ENCODE measurements at regions not wholly inside any gene's neighbourhood (a gene's known extent, or its start where the extent isn't known, plus 50 kb on each side); places are given as distances from the start of the nearest gene placed in this dataset.

DNA sequence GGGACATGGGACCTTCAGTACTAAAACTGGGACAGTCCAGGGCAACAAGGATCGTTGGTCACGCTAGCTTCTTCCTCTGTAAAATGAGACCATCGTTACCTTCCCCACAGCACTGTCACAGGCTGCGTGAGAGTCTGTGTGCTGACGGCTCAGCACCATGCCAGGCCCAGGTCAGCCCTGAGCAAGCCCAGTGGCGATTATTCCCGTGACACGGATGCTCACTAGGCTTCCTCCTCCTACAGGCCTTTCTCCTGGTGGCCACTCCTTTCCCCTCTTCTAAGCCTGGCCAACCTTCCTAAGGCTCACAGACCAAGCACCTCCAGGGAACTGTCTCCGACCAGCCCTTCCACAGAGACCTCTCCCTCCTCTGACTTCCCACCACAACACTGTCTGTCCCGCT is 69.3 kb upstream of the RUNX3 start:
- DNase-seq, result no peak

DNA sequence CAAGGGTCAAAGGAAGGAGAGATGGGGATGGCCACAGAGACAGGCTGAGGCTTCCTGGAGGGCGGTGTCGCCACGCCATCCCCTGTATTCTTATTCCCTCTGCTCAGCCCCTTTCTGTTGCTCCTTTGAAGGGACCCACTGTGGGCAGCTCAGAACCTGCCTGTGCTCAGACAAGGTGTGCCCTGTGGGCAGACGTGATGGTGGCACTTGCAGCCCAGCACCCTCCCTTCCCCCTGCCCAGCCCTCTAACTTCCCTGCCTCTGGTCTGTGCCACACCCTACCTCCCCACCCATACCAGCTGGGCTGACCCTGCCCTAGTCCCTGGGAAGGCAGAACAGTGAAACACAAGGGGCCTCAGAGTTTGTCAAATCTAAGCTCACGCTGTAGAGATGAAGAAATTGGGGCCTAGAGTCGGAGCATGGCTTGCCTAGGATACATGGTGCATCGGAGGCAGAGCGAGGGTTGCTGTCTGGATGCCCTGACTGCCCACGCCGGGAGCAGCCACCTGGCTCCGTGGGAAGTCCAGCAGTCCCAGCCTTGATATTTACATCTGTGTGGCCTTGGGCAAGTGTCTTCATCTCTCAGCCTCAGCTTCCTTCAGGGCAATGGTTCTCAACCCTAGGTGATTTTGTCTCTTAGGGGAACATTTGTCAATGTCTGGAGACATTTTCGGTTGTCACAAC is 68.6 kb upstream of the RUNX3 start:
- DNase-seq, result no peak

DNA sequence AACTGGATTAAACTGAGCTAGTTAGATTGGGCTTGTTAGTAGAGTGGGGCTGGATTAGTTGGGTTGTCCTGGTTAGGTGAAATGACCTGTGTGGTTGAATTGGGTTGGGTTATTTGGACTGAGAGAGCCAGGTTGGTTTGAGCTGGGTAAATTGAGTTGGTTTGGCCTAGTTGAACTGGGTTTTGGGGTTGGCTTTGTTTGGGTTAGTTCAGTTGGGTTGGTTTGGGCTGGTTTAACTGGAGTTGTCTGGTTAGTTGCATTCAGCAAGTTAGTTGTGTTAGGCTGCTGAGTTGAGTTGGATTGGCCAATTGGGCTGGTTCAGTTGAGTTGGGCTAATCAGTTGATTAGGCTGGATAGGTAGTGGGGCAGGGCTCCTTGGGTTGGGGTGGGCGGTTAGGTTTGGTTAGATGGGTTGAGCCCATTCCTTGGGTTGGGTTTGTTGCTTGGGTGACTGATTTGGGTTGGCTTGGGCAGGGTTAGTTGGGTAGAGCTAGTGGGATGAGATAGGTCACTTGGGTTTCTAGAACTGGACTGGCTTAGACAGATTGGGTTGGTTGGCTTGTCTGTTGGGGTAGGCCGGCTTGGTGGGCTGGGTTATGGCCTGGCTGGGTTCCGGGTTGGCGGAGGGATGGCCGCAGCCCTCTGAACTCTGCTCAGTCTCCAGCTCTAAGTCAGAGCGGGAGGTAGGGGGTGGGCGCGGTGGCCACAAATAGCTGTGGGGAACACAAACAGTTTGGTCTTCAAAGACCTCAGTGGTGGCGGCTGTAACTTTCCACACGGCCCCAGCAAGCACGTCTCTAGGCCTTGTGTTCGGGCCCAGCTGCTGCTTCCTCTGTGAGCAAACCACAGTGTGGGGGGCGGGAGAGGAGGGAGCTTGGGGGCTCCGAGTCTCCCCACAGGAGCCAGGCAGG is 67.2 kb upstream of the RUNX3 start:
- DNase-seq, result peak; percentile 62 to 73

DNA sequence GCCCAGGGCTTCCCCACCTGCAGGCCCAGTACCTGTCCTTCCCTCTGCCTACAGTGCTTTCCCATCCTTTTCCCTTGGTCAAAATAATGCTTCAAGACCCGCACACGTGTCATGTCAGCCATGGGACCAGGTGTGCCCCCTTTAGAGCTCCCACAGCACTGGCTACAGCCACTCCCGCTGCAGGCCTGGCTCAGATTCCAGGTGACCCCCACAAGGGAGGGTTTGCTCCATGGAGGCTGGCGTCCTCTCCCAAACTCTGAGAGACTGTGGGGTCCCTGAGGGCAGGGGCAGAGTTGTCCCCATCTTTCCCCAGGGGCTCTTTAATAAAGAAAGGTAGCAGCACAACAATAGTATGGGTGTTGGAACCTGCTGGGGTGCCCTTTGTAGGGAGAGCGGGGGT is 66.4 kb upstream of the RUNX3 start:
- no peak for DNase-seq

DNA sequence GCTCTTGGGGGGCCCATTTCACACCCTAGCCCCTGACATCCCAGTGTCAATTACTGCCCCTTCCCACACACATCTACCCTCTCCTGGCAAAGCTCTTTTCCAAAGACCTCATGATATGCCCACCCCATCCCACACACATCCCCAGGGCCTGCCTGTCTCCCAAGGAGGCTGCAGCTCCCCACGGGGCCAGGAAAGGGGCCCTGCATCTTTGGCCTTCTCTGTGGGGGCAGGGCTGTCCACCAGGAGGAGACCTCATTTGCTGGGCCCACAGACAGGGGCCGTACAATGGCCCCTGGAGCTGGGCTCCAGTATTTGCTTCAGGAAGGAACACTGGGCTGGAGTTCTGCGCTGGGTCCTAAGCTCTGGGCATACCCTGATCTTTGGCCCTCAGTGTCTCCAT is 65.6 kb upstream of the RUNX3 start:
- no peak for DNase-seq

GRCh38 chr1:24995140-24995539 is 65.1 kb upstream of the RUNX3 start:
- DNase-seq, result no peak

DNA sequence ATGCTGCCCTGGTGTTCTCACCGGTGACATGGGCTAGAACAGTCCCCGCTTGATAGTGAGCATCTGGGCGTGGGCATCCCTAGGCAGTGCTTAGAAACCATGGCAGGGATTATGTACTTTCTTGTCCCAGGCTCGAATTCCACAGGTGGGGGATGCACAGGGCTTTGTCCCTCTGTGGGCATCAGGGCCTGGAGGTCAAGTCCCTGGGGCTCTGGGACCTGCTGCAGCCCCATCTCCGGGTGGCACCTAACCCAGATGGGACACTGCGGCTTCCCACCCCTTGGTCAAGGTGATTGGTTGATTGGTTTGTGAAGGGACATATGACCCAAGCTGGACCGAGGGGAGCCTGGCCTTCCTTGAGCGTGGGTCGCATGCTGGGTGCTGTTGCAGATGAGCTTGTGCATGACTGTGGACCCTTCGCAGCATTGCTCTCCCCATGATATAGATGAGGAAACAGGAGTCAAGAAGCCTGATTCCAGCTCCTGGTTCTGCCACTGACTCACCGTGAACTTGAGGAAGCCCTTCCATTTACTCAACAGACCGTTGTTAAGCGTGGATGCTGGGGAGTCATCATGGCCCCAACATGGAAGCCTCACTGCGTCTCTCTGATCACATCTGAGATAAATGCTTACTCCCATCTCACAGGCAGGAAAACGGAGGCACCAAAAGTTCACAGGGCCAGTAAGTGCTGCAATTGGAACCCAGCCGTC is 64.0 kb upstream of the RUNX3 start:
- no peak for DNase-seq

DNA sequence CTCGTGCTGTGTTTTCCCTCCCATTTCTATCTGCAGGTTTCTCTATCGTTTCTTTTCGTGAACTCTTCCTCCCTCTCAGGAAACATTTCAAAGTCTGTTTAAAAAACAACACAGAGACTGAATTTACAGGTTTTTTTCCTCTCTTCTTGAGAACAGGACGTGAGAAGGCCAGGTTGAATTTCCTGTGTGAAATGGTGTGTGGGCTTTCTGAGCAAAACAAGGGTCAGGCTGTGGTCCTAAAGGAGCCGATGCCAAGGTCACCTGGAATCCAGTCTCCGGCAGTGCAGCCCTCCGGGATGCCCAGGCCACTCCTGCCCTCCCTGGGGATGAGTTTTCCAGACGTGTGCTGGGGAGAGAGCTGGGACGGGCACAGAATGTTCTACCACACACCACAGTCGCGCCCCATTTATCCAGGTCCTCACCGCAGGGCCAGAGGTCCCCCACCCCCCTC is 62.7 kb upstream of the RUNX3 start:
- DNase-seq, result no peak

DNA sequence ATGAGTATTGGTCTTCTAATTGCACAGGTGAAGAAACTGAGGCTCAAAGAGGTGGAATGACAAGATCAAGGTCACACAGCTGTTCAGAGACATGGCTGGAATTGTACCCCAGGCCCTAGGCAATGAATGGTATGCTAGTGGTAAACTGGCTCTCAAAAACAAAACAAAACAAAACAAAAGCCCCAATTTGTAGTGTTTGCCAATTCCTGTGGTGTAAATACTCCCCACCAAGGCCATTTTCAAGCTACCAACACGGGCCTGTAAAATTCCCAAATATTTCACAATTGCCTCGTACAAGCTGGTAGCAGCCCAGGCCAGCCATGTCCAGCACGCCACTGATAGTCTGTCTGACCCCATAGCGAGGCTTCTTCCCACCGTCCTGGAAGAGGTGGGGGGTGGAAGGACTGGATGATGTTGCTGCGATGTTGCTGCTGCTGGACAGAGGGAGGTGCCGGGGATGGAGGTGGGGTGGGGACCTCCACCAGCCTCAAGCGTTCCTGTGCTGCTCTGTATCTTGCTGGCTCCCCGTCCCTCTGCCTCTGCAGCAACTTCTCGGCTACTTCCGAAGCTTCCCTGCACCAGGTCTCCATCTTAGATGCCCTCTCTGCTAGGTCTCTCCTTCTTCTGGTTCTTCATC is 62.2 kb upstream of the RUNX3 start:
- DNase-seq, result no peak

DNA sequence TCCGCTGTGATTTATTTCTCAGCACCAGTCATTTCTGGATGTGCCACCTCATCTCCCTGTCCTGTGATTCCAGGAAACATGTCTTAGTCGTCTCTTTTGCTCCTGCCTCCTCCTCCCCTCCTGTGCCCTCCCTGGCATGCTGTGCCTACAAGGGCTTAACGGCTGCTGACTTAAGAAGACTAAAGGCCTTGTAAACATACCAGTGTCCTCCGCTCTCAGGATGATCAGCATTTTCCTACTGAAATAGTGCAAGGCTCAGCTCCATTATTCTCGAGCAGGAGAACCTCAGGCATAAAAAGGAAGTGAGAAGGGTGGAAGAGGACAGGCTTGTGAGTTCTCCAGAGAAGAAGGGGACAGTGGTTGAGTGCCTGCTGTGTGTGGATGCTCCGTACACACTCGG is 61.6 kb upstream of the RUNX3 start:
- no peak for DNase-seq

DNA sequence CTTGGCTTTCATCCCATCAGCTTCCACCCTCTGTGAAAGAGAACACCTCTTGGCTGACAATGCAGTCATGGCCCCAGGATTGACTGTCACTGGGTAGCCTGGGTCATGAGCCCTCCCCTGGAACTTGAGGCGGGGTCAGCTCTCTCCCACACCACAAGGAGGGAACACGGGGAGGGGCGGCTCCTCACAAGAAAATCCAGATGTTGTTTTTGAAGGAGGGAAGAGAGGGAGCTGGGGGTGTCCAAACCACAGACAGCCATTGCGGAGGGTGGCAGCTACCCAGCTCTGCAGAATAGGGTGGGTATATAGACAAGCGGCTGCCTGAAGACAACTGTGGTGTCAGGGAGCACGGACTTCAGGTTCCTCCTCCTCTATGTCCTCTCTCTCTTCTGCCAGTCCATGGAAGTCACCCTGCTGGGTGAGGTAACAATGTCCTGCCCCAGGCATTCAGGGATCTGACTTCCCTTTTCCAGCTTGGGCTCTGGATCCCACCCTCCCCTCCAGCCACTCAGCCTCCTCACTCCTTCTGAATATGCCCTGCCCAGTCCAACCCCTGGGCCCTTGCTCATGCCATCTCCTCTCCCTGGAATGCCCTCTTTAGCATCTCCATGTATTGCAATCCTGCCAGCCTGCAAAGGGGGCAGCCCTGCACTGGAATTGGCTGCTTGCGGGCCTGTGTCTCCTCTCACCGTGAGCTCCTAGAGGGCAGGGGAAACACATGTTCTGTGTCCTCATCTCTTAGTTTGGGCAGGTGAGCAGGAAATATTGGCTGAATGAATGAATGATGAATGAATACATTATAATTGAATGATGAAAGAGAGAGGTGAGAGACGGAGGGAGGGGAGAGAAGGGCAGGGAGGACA is 60.9 kb upstream of the RUNX3 start:
- no peak for DNase-seq

DNA sequence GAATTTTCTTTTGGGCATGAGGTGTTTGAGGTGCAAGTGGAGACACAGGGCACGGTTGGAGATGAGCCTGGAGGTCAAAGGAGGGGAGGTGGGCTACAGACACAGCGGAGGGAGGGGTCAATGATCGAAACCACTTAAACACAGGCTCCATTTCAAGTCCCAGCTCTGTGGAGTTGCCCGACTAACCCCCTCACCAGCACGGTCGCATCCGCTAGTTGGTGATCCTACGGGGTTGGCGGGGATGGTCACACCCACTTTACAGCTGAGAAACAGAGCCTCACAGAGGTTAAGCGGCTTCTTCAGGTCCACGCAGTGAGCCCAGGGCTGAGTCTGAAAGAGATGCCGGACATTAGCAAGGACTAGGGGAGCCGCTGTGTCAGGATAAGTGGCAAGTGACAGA is 60.1 kb upstream of the RUNX3 start:
- no peak for DNase-seq

GRCh38 chr1:24989082-24989481 is 59.0 kb upstream of the RUNX3 start:
- DNase-seq, result no peak

GRCh38 chr1:24988558-24988912 is 58.5 kb upstream of the RUNX3 start:
- no peak for DNase-seq

- no peak for DNase-seq
Measured at GRCh38 chr1:24987875-24988557, 57.9 kb upstream of the RUNX3 start.

GRCh38 chr1:24987424-24987823 is 57.3 kb upstream of the RUNX3 start:
- DNase-seq, result no peak

GRCh38 chr1:24986372-24986965 is 56.4 kb upstream of the RUNX3 start:
- peak in 1 of 2 experiments; percentile 16 for DNase-seq

DNA sequence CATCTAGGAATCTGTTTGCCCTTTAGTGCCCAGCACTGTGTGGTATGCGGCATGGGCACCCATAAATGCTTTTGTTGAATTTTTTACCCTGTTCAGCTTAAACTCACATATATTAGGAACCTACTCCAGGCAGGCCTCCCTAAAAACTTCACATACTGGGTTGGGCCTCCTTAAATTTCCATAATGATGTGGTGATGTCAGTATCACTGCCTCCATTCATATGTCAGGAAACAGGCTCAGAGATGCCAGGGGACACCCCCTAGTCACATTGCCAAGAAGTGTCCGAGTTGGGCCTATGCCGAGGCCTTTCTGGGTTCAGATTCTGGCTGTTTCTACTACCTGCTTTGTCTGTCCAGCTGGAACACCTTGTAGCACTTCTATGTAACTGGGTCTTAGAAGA is 55.7 kb upstream of the RUNX3 start:
- no peak for DNase-seq

DNA sequence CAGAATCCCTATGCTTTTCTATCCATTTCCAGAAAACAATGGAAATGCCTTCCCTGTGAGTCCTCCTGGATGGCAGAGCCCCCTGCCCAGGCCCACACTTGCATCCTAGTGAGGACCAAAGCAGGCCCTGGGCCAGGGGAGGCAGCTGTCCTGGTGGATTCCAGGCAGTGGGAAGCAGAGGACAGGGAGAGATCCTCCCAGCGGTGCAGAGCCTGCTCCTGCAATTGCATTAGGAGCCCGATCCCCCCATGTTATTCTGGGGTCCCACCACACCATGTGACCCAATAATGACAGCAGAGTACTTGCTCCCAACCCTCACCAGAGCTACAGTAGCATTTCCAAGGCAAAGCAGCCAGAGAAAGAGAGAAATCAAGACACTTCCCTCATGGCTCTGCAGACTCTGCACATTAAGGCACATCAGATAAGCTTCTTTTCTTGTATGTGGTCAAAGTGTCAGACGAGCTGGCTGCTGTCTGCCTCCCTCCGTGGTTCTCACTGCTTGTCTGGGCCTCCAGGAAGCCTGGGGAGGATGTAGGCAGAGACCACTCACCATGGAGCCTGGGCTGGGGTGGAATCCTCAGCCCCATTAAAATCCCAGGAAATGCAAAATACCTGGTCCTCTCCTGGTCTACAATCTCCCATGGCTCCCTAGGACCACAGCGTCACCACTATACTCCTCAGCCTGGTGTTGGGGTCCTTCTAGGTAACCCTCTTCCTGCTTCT is 54.9 kb upstream of the RUNX3 start:
- DNase-seq, result no peak

- DNase-seq, result no peak
Measured at GRCh38 chr1:24984300-24984699, 54.2 kb upstream of the RUNX3 start.

All from Kasumi-1 (cell line).